ENCODE measurements at regions not wholly inside any gene's neighbourhood (a gene's known extent, or its start where the extent isn't known, plus 50 kb on each side); places are given as distances from the start of the nearest gene placed in this dataset.

DNA sequence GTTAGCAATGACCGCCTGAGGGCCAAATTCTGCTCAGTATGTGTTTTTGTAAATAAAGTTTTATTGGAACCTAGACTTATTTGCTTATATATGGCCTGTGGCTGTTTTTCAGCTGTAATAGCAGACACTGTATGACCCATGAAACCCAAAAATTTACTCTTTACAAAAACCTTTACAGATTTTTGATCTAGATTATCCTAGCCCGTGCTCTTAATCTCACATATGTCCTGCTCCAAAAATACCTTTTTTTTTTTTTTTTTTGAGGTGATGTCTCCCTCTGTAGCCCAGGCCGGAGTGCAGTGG is 148.0 kb upstream of the ZNF217 start:
- H3K9ac ChIP-seq: no peak overlapping the region
- H3K9me3 ChIP-seq (ENCODE audit: control insufficient read depth, low read length): no peaks in the 10 kb centered on the region
- no peaks in the 10 kb centered on the region for H3K36me3 ChIP-seq (ENCODE audit: control insufficient read depth, insufficient read depth, low read length)
- no peaks in the 10 kb centered on the region for H3K79me2 ChIP-seq
- H3K27me3 ChIP-seq (ENCODE audit: control insufficient read depth, insufficient read depth, low read length): no peaks in the 10 kb centered on the region
- no peak overlapping the region for H2AFZ ChIP-seq
- H3K4me2 ChIP-seq (ENCODE audit: low read length): no peak overlapping the region
- peaks cover 20% of the 10 kb centered on the region for H3K4me1 ChIP-seq
- TF ChIP-seq, protein P1, sequence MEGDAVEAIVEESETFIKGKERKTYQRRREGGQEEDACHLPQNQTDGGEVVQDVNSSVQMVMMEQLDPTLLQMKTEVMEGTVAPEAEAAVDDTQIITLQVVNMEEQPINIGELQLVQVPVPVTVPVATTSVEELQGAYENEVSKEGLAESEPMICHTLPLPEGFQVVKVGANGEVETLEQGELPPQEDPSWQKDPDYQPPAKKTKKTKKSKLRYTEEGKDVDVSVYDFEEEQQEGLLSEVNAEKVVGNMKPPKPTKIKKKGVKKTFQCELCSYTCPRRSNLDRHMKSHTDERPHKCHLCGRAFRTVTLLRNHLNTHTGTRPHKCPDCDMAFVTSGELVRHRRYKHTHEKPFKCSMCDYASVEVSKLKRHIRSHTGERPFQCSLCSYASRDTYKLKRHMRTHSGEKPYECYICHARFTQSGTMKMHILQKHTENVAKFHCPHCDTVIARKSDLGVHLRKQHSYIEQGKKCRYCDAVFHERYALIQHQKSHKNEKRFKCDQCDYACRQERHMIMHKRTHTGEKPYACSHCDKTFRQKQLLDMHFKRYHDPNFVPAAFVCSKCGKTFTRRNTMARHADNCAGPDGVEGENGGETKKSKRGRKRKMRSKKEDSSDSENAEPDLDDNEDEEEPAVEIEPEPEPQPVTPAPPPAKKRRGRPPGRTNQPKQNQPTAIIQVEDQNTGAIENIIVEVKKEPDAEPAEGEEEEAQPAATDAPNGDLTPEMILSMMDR (IDR thresholded peaks at IDR 0.05): no peak
- H3K4me3 ChIP-seq (ENCODE audit: low read depth, low read length): no peak overlapping the region
- H3K27ac ChIP-seq: no peak overlapping the region

DNA sequence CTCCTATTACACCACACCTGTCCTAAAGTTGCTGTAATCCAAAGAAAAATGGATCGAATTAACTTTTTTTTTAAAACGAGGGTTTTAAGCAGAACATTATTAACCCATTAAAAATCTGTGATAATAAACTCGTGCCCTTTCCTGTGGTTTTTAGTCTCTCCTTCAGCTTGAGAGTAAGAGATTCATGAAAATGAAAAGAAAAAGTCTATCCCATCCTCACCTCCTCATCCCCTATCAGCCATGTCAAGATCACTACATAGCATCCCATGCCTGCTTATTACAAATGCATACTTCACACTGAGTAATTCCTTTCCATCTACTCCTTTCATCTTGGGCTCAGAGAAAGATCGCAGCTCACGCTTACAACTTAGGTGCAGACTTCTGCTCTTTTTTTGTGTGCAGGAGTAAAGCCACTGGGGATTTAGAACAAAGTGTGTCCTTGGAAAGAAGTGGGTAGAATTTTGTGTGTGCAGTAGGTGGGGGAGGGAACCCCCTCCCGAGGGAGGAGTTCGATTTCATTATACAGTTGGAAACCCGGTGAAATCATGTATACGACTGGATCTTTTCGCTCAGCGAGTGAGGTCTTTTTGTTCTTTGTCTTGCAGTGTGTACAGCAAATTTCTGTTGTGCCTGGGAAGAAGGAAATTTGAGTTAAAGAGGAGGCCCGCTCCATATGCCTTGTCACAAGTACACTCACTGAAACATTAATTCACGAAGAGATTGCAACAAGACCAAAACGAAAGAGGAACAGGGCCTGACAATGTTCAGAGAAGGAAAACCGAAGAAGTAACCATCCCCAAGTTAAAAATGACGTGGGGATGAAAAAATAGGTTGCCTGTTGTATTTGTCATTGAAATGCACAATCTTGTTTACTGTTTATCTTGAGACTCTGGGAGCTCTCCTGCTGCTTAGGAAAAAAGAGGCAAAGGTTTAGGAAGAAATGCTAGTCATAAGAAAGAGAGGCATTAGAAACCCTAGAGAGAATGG is 146.5 kb upstream of the ZNF217 start:
- Histone ChIP-seq H3K4me1 (peaks cover 28% of the 10 kb centered on the region), H3K36me3 (ENCODE audit: control insufficient read depth, insufficient read depth, low read length) (no peaks in the 10 kb centered on the region), H3K4me2 (ENCODE audit: low read length) (no peak overlapping the region), H2AFZ (peak overlapping the region; percentile 18), H3K79me2 (no peaks in the 10 kb centered on the region), H3K27me3 (ENCODE audit: control insufficient read depth, insufficient read depth, low read length) (no peaks in the 10 kb centered on the region), H3K9me3 (ENCODE audit: control insufficient read depth, low read length) (no peaks in the 10 kb centered on the region), H3K4me3 (ENCODE audit: low read depth, low read length) (no peak overlapping the region), H3K9ac (no peak overlapping the region), H3K27ac (peak overlapping the region; percentile 89)
- TF ChIP-seq, protein P1 (IDR thresholded peaks at IDR 0.05): no peak

DNA sequence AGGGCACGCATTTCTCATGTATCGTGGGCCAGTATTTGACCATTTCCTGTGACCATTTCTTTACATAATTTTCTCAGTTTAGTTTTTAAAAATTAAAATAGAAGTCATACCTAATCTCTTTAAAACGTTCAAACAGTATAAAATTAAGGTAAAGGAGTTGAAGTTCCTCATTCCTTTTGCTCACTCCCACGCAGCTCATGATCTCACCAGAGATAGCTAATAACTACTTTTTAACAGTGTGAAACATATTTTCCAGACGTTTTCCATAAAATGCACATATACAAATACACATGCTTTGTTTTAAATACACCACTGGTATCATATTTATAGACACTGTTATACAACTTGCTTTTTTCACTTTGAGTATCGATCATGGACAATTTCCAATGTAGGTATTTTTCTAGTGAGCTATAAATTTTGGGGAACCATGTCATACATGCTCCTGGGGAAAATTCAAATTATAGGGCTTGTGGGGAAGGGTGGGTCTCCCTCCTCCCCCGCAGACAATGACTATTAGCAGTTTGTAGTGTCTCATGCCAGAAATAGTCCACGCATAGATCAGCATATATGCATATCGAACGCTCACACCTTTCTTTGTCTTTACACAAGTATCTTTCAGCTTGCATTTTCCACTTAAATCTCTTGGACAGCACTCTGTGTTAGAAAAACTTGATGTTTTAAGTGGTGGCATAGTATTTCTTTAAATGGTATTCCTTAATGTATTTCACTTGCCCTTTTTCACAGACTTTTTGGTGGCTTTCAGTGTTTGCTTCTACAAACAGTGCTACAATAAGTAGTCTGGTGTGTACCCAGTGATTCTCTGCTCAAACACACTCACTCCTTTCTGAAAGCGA is 145.5 kb upstream of the ZNF217 start:
- H2AFZ ChIP-seq: peak overlapping the region; percentile 84

DNA sequence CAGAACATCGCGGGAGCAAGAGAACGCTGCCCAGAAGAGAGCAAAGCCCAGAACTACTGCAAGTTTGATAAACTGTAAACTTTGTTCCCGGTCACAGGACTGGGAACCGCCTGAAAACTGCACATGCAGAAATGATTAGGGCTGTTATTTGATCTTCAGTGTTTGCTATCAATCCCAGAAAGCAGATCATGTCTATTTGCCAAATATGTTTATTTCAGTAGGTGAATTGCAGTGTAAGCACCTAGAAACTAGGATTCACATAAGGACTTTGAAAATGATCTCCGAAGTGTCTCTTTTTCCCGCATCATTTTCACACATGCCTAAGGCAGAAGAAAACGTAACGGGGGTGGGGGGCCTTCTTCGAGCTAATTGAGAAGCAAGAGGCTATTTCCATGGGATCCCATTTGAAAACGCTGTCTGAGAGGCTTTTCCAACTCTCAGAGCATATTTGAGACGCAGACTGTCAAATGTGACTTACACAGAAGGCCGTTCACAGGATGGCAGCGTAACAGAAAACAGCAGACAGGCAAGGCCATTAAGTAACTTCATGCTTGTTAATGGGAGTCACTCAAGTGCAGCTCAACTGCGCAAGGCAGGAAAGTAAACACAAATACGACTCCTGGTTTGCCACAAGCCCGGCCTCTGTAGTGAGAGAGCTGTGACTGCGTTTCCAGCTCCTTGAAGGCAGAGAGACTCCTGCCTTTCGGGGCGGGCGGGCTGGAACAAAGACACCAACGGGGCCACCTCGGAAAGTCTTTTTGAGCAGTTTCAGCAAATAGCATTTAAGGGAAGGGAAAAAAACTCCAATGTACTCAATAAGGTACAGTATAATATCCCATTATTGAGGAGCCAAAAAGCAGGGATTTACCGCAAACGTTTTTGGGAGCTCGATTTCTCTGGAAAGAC is 144.7 kb upstream of the ZNF217 start:
- Histone ChIP-seq H3K36me3 (ENCODE audit: control insufficient read depth, insufficient read depth, low read length) (no peaks in the 10 kb centered on the region), H2AFZ (peak overlapping the region; percentile 84), H3K27me3 (ENCODE audit: control insufficient read depth, insufficient read depth, low read length) (no peaks in the 10 kb centered on the region), H3K9ac (peak overlapping the region; percentile 8), H3K4me3 (ENCODE audit: low read depth, low read length) (peak overlapping the region; percentile 44), H3K79me2 (no peaks in the 10 kb centered on the region), H3K4me1 (peaks cover 28% of the 10 kb centered on the region), H3K4me2 (ENCODE audit: low read length) (peak overlapping the region; percentile 71), H3K27ac (peak overlapping the region; percentile 89), H3K9me3 (ENCODE audit: control insufficient read depth, low read length) (no peaks in the 10 kb centered on the region)
- TF ChIP-seq, protein P1 (IDR thresholded peaks at IDR 0.05): no peak

More for the DNA sequence above, 145.5 kb upstream of the ZNF217 start:
- H3K4me1 ChIP-seq: peaks cover 28% of the 10 kb centered on the region
- H3K36me3 ChIP-seq (ENCODE audit: control insufficient read depth, insufficient read depth, low read length): no peaks in the 10 kb centered on the region
- H3K27me3 ChIP-seq (ENCODE audit: control insufficient read depth, insufficient read depth, low read length): no peaks in the 10 kb centered on the region
- no peak overlapping the region for H3K9ac ChIP-seq
- no peaks in the 10 kb centered on the region for H3K9me3 ChIP-seq (ENCODE audit: control insufficient read depth, low read length)
- peak overlapping the region; percentile 3 for H3K4me2 ChIP-seq (ENCODE audit: low read length)
- H3K4me3 ChIP-seq (ENCODE audit: low read depth, low read length): peak overlapping the region; percentile 18
- H3K79me2 ChIP-seq: no peaks in the 10 kb centered on the region
- H3K27ac ChIP-seq: peak overlapping the region; percentile 89
- TF ChIP-seq, protein P1 (IDR thresholded peaks at IDR 0.05): no peak

Data from parathyroid adenoma (tissue), 2 donors.